Smooth muscle cell (in vitro differentiated cells): ENCODE measurements at regions not wholly inside any gene's neighbourhood (a gene's known extent, or its start where the extent isn't known, plus 50 kb on each side); places are given as distances from the start of the nearest gene placed in this dataset.
A peak's percentile ranks its signal among the peaks of the same experiment; 100 is the strongest.

Source experiments
- DNase-seq: peaks from one replicate; lab custom pipeline; 2025; ENCODE audit not compliant: unreplicated experiment; lab: John Stamatoyannopoulos, UW
- H2AFZ ChIP-seq: fragments of 200-600 bp; sonication (generic); 2 replicates; pipeline ENCODE4 v1.6.0; 2016; ENCODE audit warnings: antibody characterized with exemption, low read depth, mild to moderate bottlenecking
- H3F3A ChIP-seq: fragments of 200-600 bp; sonication (generic); 2 replicates; pipeline ENCODE4 v1.6.0; 2017; ENCODE audit warnings: antibody characterized with exemption, low read depth
- H3K27ac ChIP-seq: fragments of 200-600 bp; sonication (generic); 2 replicates; pipeline ENCODE4 v1.5.1; 2016; ENCODE audit warnings: low read depth, mild to moderate bottlenecking
- H3K27me3 ChIP-seq: fragments of 200-600 bp; sonication (generic); 2 replicates; pipeline ENCODE4 v1.6.1; 2016; ENCODE audit warnings: low read depth, mild to moderate bottlenecking
- H3K36me3 ChIP-seq: fragments of 200-600 bp; sonication (generic); 2 replicates; pipeline ENCODE4 v1.5.1; 2016; ENCODE audit warnings: low read depth
- H3K4me1 ChIP-seq: fragments of 200-600 bp; sonication (generic); 2 replicates; pipeline ENCODE4 v1.5.1; 2016; ENCODE audit warnings: low read depth
- H3K4me2 ChIP-seq: fragments of 200-600 bp; sonication (generic); 2 replicates; pipeline ENCODE4 v1.6.0; 2016; ENCODE audit warnings: mild to moderate bottlenecking
- H3K4me3 ChIP-seq: fragments of 200-600 bp; sonication (generic); 2 replicates; pipeline ENCODE4 v1.5.1; 2016; ENCODE audit warnings: mild to moderate bottlenecking
- H3K79me2 ChIP-seq: fragments of 200-600 bp; sonication (generic); 2 replicates; pipeline ENCODE4 v1.6.0; 2016; ENCODE audit warnings: low read depth, mild to moderate bottlenecking
- H3K9ac ChIP-seq: fragments of 200-600 bp; sonication (generic); 2 replicates; pipeline ENCODE4 v1.6.0; 2016; ENCODE audit warnings: low read depth
- H3K9me3 ChIP-seq: fragments of 200-600 bp; sonication (generic); replicated peaks from 2 replicates; pipeline ENCODE4 v1.5.1; 2016; ENCODE audit warnings: low read depth
- H4K20me1 ChIP-seq: fragments of 200-600 bp; sonication (generic); 2 replicates; pipeline ENCODE4 v1.6.0; 2016; ENCODE audit warnings: low read depth
- WGBS: methylation state at CpG from one replicate; pipeline ENCODE4 v1.1.7; 2016; ENCODE audit warnings: low lambda C conversion rate; 5-methylcytosine and 5-hydroxymethylcytosine counted together
- TF ChIP-seq, protein P1 (sequence below): fragments of 200-600 bp; sonication (generic); IDR thresholded peaks from 2 replicates; pipeline ENCODE4 v1.5.1; 2017; ENCODE audit warnings: borderline replicate concordance, mild to moderate bottlenecking, antibody characterized with exemption; ENCODE audit not compliant: insufficient read depth, poor library complexity, severe bottlenecking

GRCh38 chr1:226816576-226816975, 53.8 kb upstream of the PSEN2 start:
- no peak for DNase-seq
- no peak overlapping the region for H2AFZ ChIP-seq

GRCh38 chr1:226814751-226815537, 55.5 kb upstream of the PSEN2 start:
- no peaks in the 10 kb centered on the region for H3K9me3 ChIP-seq
- peak; percentile 11 for DNase-seq
- WGBS, result 10% methylated on average over 10 of the region's 10 CpGs
- H2AFZ ChIP-seq, result peak overlapping the region; percentile 38
- no peaks in the 10 kb centered on the region for H3K36me3 ChIP-seq
- H3F3A ChIP-seq, result peaks cover 26% of the 10 kb centered on the region
- no peak overlapping the region for H3K4me3 ChIP-seq
- H4K20me1 ChIP-seq, result no peaks in the 10 kb centered on the region
- peaks cover 10% of the 10 kb centered on the region for H3K4me1 ChIP-seq
- H3K27me3 ChIP-seq, result no peaks in the 10 kb centered on the region
- peak overlapping the region; percentile 81 for H3K9ac ChIP-seq
- H3K4me2 ChIP-seq, result peak overlapping the region; percentile 73
- TF ChIP-seq, protein P1, sequence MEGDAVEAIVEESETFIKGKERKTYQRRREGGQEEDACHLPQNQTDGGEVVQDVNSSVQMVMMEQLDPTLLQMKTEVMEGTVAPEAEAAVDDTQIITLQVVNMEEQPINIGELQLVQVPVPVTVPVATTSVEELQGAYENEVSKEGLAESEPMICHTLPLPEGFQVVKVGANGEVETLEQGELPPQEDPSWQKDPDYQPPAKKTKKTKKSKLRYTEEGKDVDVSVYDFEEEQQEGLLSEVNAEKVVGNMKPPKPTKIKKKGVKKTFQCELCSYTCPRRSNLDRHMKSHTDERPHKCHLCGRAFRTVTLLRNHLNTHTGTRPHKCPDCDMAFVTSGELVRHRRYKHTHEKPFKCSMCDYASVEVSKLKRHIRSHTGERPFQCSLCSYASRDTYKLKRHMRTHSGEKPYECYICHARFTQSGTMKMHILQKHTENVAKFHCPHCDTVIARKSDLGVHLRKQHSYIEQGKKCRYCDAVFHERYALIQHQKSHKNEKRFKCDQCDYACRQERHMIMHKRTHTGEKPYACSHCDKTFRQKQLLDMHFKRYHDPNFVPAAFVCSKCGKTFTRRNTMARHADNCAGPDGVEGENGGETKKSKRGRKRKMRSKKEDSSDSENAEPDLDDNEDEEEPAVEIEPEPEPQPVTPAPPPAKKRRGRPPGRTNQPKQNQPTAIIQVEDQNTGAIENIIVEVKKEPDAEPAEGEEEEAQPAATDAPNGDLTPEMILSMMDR, result no peak
- no peaks in the 10 kb centered on the region for H3K79me2 ChIP-seq
- peak overlapping the region; percentile 99 for H3K27ac ChIP-seq

More at GRCh38 chr1:226816576-226816975, 53.8 kb upstream of the PSEN2 start:
- Histone ChIP-seq H3K4me1 (peaks cover 16% of the 10 kb centered on the region), H3K4me2 (peak overlapping the region; percentile 22), H3K9ac (no peak overlapping the region), H3K27me3 (no peaks in the 10 kb centered on the region), H3K9me3 (no peaks in the 10 kb centered on the region), H4K20me1 (no peaks in the 10 kb centered on the region), H3K36me3 (no peaks in the 10 kb centered on the region), H3K4me3 (no peak overlapping the region), H3K27ac (peak overlapping the region; percentile 99), H3F3A (peaks cover 37% of the 10 kb centered on the region), H3K79me2 (no peaks in the 10 kb centered on the region)
- 17% methylated on average over 3 of the region's 3 CpGs for WGBS
- TF ChIP-seq, protein P1, result no peak

DNA sequence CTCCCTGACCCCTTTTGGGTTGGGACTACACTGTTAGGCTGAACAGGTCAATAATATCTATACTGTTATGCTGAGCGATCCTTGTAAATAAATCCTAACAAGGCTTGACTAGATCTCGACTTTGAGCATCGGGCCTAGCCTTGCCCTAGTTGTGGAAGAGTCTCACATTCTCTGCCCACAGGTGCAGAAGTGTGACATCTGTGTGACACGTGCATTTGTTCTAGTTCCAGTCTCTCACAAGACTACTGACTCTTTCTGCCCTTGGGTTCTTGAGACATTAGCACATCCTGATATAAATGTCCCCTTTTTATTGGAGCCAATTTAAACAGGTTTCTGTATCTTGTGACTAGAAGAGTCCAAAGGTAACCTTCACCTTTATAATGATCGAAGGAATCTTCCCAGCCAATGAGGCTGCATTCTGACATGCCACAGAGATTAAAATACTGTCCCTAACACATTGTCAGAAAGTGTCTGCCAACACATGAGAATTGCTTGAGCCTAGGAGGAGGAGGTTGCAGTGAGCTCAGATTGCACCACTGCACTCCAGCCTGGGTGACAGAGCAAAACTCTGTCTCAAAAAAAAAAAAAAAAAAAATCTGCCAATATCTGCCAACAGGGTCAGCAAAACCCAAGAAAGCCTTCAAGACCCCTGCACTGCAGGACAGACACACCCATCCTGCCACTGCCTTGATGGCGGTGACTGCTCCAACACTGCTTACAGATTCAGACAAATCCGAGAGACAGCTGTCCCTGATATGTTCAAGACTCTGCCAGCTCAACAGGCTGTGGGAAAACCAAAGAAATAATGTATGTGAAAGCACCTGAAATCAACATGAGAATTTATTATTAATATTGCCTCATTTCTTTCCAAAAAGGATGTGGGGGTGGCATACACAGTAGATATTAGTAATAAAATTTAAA, 56.5 kb upstream of the PSEN2 start:
- no peaks in the 10 kb centered on the region for H3K79me2 ChIP-seq
- 80% methylated on average over 7 of the region's 7 CpGs for WGBS

More for the DNA sequence above, 56.5 kb upstream of the PSEN2 start:
- Histone ChIP-seq H3K36me3 (no peaks in the 10 kb centered on the region), H3K27ac (peak overlapping the region; percentile 99), H3K27me3 (no peaks in the 10 kb centered on the region), H3F3A (peaks cover 21% of the 10 kb centered on the region), H3K4me3 (no peak overlapping the region), H4K20me1 (no peaks in the 10 kb centered on the region), H3K4me2 (peak overlapping the region; percentile 73), H3K9me3 (no peaks in the 10 kb centered on the region), H2AFZ (no peak overlapping the region), H3K9ac (peak overlapping the region; percentile 81), H3K4me1 (peaks cover 10% of the 10 kb centered on the region)
- no peak for DNase-seq
- TF ChIP-seq, protein P1, result no peak
